Activated T-cell treated with anti-CD3 and anti-CD28 coated beads for 48 hours (primary cell): ENCODE measurements at regions not wholly inside any gene's neighbourhood (a gene's known extent, or its start where the extent isn't known, plus 50 kb on each side); places are given as distances from the start of the nearest gene placed in this dataset.
A peak's percentile ranks its signal among the peaks of the same experiment; 100 is the strongest.

Source experiments
- DNase-seq: peaks from one replicate; pipeline ENCODE4 v3.0.0-alpha.2; 2020; ENCODE audit warnings: low read depth

GRCh38 chr1:193549081-193549480 is 362.7 kb upstream of the B3GALT2 start:
- DNase-seq, result no peak

- no peak for DNase-seq
Measured at GRCh38 chr1:193545171-193545570, 358.8 kb upstream of the B3GALT2 start.

GRCh38 chr1:193543259-193543658 is 356.8 kb upstream of the B3GALT2 start:
- DNase-seq, result no peak

DNA sequence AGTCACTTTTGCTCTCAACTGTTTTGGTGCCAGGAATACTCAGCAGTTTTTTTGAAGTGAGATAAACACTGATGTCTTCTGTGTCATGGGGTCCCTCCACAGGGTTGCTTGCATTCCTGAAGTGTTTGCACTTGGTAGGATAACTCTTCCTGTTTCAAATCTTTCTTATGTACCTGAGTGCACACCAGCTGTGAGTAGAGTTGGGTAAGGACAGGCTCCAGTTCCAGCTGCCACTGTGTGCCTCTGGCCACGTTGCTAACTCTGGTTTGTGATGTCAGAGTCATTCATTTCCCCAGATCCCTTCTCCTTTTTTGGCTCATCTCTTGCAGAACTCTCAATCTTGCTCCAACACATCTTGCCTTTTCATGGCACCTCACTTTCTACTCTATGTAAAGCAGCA is 356.3 kb upstream of the B3GALT2 start:
- DNase-seq, result no peak

GRCh38 chr1:193540511-193540910 is 354.1 kb upstream of the B3GALT2 start:
- DNase-seq, result no peak

DNA sequence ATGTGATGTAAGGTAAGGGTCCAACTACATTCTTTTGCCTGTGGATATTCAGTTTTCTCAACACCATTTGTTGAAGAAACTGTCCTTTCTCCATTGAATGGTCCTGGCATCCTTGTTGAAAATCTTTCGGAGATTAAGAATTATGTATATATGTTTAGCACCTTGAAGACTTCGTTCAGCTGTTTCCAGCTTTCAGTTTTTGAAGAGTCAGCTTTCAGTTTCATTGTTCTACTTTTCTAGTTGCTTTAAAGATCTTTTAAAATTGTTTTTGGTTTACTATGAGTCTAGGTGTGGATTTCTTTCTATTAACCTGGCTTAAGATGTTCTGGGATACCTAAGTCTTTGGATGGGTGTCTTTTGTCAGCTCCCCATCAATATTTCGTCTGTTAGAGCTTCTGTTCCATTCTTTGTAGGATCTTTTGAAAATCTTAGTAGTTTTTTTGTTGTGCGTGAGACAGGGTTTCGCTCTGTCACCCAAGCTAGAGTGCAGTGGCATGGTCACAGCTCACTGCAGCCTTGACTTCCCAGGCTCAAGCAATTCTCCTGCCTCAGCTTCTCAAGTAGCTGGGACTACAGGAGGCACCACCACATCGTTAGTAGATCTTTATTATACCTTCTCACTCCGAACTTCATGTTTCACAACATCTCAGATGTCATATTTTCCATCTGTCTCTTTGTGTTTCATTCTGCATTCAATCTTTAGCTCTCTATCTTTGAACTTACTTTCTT is 353.5 kb upstream of the B3GALT2 start:
- no peak for DNase-seq

- DNase-seq, result peak; percentile 19
Measured at GRCh38 chr1:193538680-193539079, 352.3 kb upstream of the B3GALT2 start.

DNA sequence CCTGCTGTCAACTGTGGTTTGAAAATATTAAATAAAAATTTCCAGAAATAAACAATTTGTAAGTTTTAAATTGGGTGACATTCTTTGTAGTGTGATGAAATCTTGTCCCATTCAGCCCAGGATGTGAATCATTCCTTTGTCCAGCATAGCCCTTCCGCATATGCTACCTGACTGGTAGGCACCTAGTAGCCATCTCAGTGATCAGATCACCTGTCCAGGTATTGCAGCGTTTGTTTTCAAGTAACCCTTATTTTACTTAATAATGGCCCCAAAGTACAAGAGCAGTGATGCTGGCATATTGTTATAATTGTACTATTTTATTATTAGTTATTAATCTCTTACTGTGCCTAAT is 351.6 kb upstream of the B3GALT2 start:
- no peak for DNase-seq

DNA sequence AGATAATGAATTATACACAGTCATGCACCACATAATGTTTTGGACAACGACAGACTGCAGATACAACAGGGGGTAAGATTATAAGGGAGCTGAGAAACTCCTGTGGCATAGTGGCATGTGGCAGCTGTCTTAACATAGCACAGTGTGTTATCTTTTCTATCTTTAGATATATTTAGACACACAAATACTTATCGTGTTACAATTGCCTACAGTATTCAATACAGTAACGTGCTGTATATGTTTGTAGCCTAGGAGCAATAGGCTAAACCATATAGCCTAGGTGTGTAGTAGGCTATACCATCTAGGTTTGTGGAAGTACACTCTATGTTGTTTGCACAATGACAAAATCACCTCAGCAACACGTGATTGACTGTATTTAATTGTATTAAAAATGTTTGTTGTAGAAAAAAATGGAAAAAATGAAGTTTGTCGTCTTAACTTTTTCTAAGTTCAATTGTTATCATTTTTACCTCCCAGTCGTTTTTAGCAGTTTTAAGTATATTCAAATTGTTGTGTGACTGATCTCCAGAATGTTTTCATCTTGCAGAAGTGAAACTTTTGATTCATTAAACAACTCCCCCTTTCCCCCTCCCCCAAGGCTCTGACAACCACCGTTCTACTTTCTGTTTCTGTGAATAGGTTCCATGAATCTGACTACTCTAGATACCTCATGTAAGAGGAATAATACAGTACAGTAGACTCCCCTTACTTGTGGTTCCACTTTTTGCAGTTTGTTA is 351.0 kb upstream of the B3GALT2 start:
- DNase-seq, result peak; percentile 60

DNA sequence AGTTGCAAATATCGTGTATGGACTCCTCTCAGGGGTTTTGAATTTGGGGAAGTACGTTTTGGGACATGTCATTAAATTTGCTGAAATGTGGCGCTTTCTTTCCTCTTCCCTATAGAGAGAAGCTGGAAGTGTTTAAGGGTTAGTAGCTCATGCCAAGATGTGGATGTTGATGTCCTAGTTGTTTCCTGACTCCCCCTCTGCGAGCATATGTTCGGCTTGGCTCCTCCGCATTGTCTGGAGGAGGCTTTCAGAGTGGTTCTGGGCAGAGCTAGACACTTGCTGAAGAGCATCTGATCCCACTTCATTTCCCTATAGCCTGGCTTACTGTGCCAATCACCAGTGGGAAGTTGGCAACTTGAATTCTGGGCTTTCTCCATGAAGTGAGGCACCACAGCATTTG is 347.4 kb upstream of the B3GALT2 start:
- no peak for DNase-seq

DNA sequence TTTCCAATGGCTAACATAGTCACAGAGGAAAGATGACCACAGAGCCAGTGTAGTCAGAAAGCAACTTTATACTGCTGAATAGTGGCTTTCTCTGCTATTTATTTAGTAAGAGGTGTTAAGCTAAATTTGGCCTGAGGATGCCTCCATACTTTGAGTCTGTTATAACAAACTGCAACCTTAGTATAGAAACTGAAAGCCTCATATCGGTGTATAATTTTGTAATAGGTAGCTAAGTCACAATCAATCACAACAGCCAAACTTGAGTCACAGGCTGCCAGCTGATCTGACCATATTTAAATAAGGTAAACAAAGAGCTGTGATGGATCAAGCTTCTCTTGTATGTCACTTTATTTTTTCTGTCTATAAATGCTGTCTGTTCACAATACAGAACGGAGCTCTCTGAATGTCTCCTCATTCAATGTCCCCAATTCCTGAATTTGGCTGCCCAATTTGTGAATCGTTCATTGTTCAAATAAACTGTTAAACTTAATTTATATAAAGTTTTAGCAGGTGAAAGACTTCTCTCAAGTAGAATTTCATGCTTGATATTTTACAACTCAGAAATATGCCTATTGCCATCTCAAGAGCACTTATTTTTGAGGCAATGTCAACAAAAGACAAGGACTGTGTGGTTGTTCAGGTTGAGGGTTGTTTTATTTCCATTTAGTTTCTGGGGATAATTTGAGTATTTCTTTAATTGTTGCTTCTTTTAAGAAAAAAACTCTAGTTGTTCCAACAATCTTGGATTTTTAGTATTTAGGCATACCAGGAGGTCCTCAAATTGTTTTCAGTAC is 339.7 kb upstream of the B3GALT2 start:
- DNase-seq, result no peak

DNA sequence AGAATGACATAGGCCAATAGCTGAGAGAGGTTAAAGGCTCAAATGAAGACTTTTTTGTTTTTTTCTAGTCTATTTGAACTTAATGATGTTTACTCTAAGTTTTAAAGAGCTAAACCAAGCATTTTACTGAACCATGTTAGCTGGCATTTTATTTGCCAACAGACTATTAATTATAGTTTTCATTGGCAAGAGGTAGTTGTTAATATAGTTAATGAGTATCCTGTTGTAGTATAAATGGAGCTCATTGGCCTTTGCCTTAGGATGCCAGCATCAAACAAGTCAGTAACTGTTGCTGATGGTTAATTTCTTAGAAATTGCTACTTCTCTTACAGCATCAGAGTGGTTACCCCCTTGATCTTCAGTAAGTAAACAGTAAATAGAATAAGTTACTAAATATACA is 339.0 kb upstream of the B3GALT2 start:
- no peak for DNase-seq

GRCh38 chr1:193524616-193525015 is 338.2 kb upstream of the B3GALT2 start:
- no peak for DNase-seq

GRCh38 chr1:193524021-193524420 is 337.6 kb upstream of the B3GALT2 start:
- no peak for DNase-seq

DNA sequence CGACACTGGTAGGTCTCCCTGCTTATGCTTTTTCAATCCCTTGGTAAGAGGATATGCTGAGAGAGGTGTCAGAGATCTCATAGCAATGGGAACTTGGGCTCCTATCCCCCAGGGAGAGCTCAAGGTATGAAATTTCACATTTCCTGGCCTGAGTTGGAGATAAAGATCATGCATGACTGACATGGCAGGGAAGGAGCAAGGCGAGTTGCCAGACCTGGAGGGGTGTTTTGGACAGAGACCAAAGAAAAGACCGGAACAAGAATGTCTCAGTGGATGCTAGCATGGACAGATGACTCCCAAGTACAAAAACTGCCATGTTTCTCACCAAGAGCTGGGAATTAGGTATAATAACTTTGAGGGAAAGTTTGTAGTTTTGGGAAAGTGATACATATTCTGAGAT is 334.1 kb upstream of the B3GALT2 start:
- DNase-seq, result no peak

DNA sequence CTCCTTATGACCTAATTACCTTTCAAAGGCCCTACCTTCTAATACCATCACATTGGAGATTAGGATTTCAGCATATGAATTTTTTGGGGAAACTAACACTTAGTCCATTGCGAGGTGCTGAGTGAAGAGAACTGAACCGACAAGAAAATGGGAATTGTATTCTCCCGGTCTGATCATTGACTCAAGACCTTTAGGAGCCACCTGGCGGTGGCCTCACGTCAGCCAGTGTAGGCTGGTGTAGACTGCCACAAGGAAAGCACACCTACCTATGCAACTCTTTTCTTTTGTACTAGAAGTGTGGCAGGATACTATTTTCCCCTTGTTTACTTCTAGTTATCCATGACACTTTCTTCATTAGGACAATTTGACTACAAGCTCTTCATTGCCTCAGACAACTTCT is 333.5 kb upstream of the B3GALT2 start:
- DNase-seq, result no peak

DNA sequence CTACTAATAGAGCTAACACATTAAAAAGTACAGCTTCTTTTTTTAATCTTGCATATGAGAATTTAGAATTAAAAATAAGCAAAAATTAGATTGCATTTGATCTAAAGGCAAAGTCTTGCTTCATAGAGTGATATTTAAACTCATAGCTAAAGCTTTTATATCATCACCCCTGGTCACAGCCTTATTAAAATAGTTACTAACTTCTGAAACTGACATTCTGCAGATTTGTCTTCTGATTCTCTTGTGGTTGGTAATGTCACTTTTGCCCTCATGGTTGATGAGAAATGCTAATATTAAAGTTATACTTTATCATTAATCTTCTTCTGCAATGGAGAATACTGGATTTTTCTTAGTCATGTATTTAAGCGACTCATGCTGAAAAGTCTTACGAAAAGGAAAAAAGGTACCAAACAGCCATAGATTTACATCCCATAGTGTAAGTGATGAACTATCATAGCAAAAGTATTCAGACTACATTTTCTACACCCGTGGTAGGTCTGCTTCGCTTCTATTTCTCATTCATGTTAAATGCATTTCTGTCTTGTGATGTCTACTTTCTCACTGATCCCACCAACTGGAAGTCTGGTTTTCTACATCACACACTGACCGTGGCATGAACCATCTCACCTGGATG is 330.5 kb upstream of the B3GALT2 start:
- no peak for DNase-seq

DNA sequence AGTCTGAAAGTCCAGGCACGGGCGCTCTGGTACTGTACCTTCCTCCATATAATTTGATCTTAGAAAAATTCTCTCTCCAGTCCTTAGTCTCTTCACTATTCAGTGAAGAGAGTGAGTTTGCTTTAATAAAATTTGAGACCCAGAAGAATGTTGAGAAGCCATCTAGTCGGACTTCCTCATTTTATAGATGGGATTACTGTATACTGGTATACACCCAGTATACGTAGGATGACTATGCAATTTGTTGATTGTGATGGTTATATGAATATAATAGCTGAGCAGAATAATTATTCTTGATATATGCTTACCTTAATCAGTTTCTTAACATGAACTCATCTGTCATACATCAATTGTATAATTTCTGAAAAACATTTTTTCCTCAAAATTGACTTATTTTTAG is 328.0 kb upstream of the B3GALT2 start:
- DNase-seq, result no peak

DNA sequence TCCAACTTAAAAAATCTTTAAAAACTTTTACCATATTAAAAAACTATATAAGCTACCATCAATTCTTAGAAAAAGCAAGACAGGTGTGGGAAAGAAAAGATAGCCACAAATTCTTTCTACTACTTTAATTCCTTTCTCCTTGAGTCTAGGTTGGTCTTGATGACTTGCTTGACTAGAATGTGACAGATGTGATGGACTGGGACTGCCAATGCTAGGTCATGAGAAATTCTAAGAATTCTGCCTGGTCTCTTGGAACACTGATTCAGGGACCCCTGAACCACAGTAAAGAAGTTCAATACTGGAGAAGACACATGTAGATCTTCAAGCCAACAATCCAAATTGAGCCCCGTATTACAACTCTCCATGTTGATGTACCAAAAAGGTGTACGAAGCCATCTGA is 326.6 kb upstream of the B3GALT2 start:
- DNase-seq, result no peak

DNA sequence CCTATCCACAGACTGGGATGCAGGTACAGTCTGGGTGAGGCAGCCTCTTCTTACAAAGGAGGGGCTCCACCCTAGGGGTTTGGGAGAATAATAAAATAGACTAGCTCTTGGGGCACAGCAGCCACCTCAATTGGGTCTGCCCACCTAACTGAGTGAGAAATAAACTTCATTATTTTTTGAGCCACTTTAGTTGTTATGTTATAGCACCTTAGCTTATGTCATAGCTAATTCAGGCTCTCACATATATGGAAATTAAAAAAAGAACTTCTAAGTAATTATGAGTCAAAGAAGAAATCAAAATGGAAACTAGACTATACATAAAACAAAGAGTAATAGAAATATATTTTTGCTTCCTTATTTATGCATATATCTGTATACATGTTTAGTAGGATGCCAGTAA is 318.5 kb upstream of the B3GALT2 start:
- no peak for DNase-seq

DNA sequence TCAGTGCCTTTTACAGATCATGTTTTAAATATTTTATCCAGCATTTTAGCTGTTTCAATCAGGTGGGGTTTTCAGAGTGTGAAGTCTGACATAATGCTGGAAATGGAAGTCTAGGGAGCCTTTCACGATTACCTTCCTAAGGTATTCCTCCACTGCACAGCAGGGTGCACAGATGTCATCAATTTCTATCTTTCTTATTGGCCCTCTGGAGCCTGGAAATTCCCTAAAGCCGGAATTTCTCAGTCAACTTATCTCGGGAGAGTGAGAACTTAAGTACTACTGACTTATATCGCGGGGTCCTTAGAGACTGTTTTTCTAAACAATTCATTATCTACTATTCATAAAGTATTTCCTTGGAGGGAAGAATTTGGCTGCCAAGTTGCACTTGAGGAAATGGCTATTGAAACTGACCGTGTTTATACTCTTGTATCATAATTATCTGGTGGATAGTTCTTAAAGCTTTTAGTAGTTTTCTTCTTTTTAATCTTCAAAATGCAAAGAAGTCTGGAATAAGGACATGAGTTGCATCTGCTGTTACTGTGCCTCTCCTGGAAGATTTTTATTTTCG is 311.8 kb upstream of the B3GALT2 start:
- DNase-seq, result no peak

DNA sequence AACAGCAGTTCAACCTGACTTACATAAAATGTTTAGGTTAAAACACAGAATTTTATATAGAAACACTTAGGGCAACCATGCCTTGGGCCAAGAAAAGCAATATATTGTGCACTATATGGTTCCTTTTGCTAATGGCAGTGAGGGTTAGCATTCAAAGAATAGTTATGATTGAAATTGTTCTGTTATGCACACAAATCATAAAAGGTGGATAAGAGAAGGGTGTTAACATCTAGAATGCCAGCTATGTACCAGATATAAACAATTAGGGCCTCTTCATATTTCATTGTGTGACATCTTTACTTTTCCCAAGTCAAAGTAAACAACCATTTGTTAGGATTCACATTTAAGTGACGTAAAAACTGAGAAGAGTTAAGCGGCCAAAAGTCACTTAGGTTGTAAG is 308.0 kb upstream of the B3GALT2 start:
- no peak for DNase-seq
